Tibial nerve (tissue), 4 donors: ENCODE measurements at regions not wholly inside any gene's neighbourhood (a gene's known extent, or its start where the extent isn't known, plus 50 kb on each side); places are given as distances from the start of the nearest gene placed in this dataset.
A peak's percentile ranks its signal among the peaks of the same experiment; 100 is the strongest.

Experiments used
- DNase-seq, 2 donors: peaks; one replicate each; pipeline ENCODE4 v3.0.0-alpha.2; 2019; ENCODE audit warnings: low spot score in 2 of 2
- H3K27ac ChIP-seq, 4 donors: fragments of 200-600 bp; sonication (generic) in 3 of 4; one replicate each; pipeline ENCODE4 v1.5.1; 2017 to 2019; ENCODE audit warnings: mild to moderate bottlenecking in 1 of 4
- H3K27me3 ChIP-seq, 2 donors: fragments of 200-600 bp; sonication (generic) in 1 of 2; one replicate each; pipeline versions ENCODE4 v1.5.1 to v1.6.0; 2017 to 2019
- H3K36me3 ChIP-seq, 3 donors: fragments of 200-600 bp; sonication (generic); one replicate each; pipeline ENCODE4 v1.5.1; 2018 to 2019
- H3K4me1 ChIP-seq, 4 donors: fragments of 200-600 bp; sonication (generic) in 3 of 4; one replicate each; pipeline ENCODE4 v1.5.1; 2017 to 2019
- H3K4me3 ChIP-seq, 4 donors: fragments of 200-600 bp; sonication (generic) in 3 of 4; one replicate each; pipeline ENCODE4 v1.5.1; 2017 to 2019; ENCODE audit warnings: mild to moderate bottlenecking in 1 of 4, moderate library complexity in 1 of 4
- H3K9me3 ChIP-seq, 4 donors: fragments of 200-600 bp; sonication (generic) in 3 of 4; one replicate each; pipeline ENCODE4 v1.5.1; 2017 to 2019
- CTCF ChIP-seq, 5 experiments: fragments of 200-600 bp in 3 of 5; fragments of 450-650 bp in 2 of 5; sonication (generic) in 3 of 5; IDR thresholded peaks; one replicate each; pipeline ENCODE4 v1.5.1; 2016 to 2019; ENCODE audit warnings: antibody characterized with exemption in 5 of 5, mild to moderate bottlenecking in 3 of 5, moderate library complexity in 2 of 5
- EP300 ChIP-seq, 2 donors: sonication (generic); formaldehyde crosslinking; IDR thresholded peaks; one replicate each; pipeline ENCODE4 v1.6.1; 2017; ENCODE audit warnings: antibody characterized with exemption in 2 of 2, mild to moderate bottlenecking in 1 of 2
- POLR2A ChIP-seq, 2 donors: fragments of 450-650 bp; IDR thresholded peaks; one replicate each; pipeline ENCODE4 v1.6.1; 2017; ENCODE audit warnings: antibody characterized with exemption in 2 of 2, mild to moderate bottlenecking in 2 of 2, moderate library complexity in 2 of 2
- WGBS, 2 donors: methylation state at CpG; one replicate each; pipeline ENCODE4 v1.1.5; 2018; 5-methylcytosine and 5-hydroxymethylcytosine counted together

DNA sequence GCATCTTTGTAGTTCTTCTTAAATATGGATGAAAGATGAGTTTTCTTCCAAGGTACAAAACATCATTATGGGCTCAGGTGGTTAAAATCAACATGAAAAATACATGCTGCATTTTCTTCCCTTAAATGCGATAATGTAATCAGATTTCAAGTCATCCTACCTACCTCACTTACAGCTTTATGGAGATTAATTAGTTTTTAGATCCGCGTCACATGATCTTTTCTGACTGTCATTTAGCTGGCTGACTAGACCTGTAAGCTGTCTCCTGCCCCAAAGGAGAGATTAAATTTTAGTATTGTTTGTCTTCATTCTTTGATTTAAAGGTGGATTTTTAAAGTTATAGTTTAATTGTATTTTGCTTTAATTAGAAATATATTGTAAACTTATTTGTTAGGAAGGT, 678.0 kb upstream of the ZEB2 start:
- no peaks in the 10 kb centered on the region for H3K9me3 ChIP-seq
- DNase-seq: no peak
- H3K27ac ChIP-seq: peak overlapping the region in 1 of 4 donors; percentile 7
- H3K4me1 ChIP-seq: peaks cover 0 to 15% (median 0%) of the 10 kb centered on the region in 4 donors
- H3K36me3 ChIP-seq: no peaks in the 10 kb centered on the region
- TF ChIP-seq POLR2A (IDR thresholded peaks at IDR 0.05): no peak
- no peak for TF ChIP-seq EP300 (IDR thresholded peaks at IDR 0.05)
- H3K4me3 ChIP-seq: no peak overlapping the region
- WGBS, 2 donors: 96 to 97% methylated on average over 3 of the region's 3 CpGs
- no peaks in the 10 kb centered on the region for H3K27me3 ChIP-seq

- no peaks in the 10 kb centered on the region for H3K36me3 ChIP-seq
- peaks cover 0 to 14% (median 0%) of the 10 kb centered on the region in 4 donors for H3K4me1 ChIP-seq
- WGBS, 2 donors: 38 to 47% methylated on average over 2 of the region's 2 CpGs
- TF ChIP-seq POLR2A (IDR thresholded peaks at IDR 0.05) (no peak), EP300 (IDR thresholded peaks at IDR 0.05) (peak in 1 of 2 donors; percentile 15), CTCF (IDR thresholded peaks at IDR 0.05) (no peak)
- H3K27ac ChIP-seq: peak overlapping the region; percentile 35 to 71 (median 52)
- no peaks in the 10 kb centered on the region for H3K27me3 ChIP-seq
- no peak overlapping the region for H3K4me3 ChIP-seq
- DNase-seq: no peak
- no peaks in the 10 kb centered on the region for H3K9me3 ChIP-seq
Observed at GRCh38 chr2:145194673-145195072, 674.8 kb upstream of the ZEB2 start.

GRCh38 chr2:145190031-145190703, 670.2 kb upstream of the ZEB2 start:
- no peaks in the 10 kb centered on the region for H3K36me3 ChIP-seq
- no peak overlapping the region for H3K4me3 ChIP-seq
- no peaks in the 10 kb centered on the region for H3K27me3 ChIP-seq
- H3K9me3 ChIP-seq: no peaks in the 10 kb centered on the region
- DNase-seq: no peak
- H3K4me1 ChIP-seq: peaks cover 0 to 17% (median 0%) of the 10 kb centered on the region in 4 donors
- WGBS, 2 donors: 91% methylated on average over 7 of the region's 7 CpGs
- TF ChIP-seq EP300 (IDR thresholded peaks at IDR 0.05) (no peak), POLR2A (IDR thresholded peaks at IDR 0.05) (no peak)
- no peak overlapping the region for H3K27ac ChIP-seq

GRCh38 chr2:145186303-145186702, 666.4 kb upstream of the ZEB2 start:
- no peaks in the 10 kb centered on the region for H3K27me3 ChIP-seq
- no peaks in the 10 kb centered on the region for H3K36me3 ChIP-seq
- H3K4me3 ChIP-seq: no peak overlapping the region
- peaks cover 0 to 28% (median 1%) of the 10 kb centered on the region in 4 donors for H3K4me1 ChIP-seq
- peak; percentile 20 to 50 for DNase-seq
- TF ChIP-seq CTCF (IDR thresholded peaks at IDR 0.05): peak in 3 of 5 experiments; percentile 5 to 50 (median 10)
- TF ChIP-seq EP300 (IDR thresholded peaks at IDR 0.05): peak in 1 of 2 donors; percentile 43
- TF ChIP-seq POLR2A (IDR thresholded peaks at IDR 0.05): no peak
- peak overlapping the region in 1 of 4 donors; percentile 31 for H3K27ac ChIP-seq
- H3K9me3 ChIP-seq: no peaks in the 10 kb centered on the region
- 64 to 77% methylated on average over 4 of the region's 4 CpGs for WGBS, 2 donors

- peaks cover 0 to 28% (median 1%) of the 10 kb centered on the region in 4 donors for H3K4me1 ChIP-seq
- DNase-seq: no peak
- no peak overlapping the region for H3K4me3 ChIP-seq
- TF ChIP-seq CTCF (IDR thresholded peaks at IDR 0.05) (no peak), POLR2A (IDR thresholded peaks at IDR 0.05) (no peak), EP300 (IDR thresholded peaks at IDR 0.05) (no peak)
- H3K9me3 ChIP-seq: no peaks in the 10 kb centered on the region
- no peaks in the 10 kb centered on the region for H3K36me3 ChIP-seq
- H3K27me3 ChIP-seq: no peaks in the 10 kb centered on the region
- 65 to 83% methylated on average over 3 of the region's 3 CpGs for WGBS, 2 donors
- peak overlapping the region in 2 of 4 donors; percentile 31 to 58 for H3K27ac ChIP-seq
Observed at GRCh38 chr2:145185696-145186095, 665.8 kb upstream of the ZEB2 start.
